ELF-1 (cell line): ENCODE measurements at regions not wholly inside any gene's neighbourhood (a gene's known extent, or its start where the extent isn't known, plus 50 kb on each side); places are given as distances from the start of the nearest gene placed in this dataset.

Experiments used
- DNase-seq: peaks from one replicate; pipeline ENCODE4 v3.0.0-alpha.2; 2016; ENCODE audit warnings: low read depth, low spot score

DNA sequence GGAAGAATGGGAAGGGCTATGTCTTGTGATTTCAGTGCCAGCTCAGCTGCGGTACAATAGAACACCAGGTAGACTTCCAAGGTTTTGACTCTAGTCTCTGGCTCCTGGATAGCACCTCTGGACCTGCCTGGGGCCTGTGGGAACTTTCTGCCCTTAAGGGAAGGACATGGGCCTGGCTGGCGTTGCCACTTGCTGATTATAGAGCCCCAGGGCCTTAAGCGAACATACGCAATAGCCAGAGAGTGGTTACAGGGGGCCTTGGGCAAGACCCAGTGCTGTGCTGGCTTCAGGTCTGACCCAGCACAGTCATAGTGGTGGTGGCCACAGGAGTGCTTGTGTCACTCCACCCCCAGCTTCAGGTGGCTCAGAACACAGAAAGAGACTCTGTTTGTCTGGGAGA is 131.1 kb upstream of the COL21A1 start:
- peak; percentile 18 for DNase-seq

- DNase-seq = no peak
These were observed 129.9 kb upstream of the COL21A1 start for GRCh38 chr6:56377295-56377694.

GRCh38 chr6:56375806-56376205 is 128.4 kb upstream of the COL21A1 start:
- DNase-seq = no peak

- no peak for DNase-seq
These were observed 127.5 kb upstream of the COL21A1 start for GRCh38 chr6:56374841-56375369.

DNA sequence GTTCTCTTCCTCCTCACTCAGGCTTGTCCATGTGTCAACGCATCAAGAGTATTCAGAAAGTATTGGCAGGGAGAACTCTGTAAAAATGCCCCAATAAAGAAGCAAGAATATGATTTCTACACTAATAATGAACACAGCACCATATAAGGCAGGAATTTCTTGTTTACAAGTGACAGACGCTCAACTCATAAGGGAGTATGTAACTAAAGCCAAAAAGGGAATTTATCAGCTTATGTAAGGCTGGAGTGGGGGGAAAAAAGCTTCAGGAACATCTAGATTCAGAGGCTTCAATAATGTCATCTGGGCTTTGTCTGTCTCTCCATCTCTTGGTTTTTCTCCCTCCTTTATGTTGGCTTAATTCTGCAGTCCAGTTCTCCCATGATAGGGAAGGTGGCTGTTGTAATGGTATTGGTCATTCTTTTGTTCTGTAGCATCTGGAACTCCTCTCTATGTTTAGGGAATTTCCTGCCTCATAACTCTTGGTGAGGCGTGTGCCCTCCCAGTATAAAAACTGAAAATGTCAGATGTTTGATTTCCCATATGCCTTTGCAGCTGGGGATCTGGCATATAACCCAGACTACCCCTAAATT is 125.1 kb upstream of the COL21A1 start:
- DNase-seq = no peak

DNA sequence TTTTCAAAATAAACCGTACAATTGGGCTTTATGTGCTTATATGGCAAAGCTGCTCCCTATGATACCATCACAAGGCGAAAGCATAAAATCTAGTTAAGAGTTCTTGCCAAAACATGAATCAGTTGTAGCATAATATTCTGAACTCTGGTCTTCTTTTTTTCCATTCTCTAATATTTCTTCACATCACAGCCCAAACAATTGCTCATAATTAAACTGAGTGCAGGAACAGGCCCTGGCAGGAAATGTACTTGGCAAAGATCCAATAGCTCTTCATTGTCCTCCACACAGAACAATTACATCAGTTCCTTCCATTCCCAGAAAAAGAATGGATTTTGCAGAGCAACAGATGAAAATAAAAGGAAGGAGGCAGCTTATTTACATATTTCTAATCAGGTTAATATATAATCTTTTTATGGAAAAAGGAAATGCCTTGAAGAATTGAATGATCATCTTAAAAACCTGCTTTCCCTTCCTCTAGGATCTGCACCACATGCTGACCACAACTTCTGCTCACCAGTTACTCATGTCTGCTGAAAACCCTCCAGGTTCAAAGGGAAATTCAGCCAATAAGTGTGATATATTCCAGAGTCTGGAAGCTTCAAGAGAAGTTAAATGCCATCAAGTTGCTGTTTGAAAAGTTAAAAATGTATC is 123.3 kb upstream of the COL21A1 start:
- no peak for DNase-seq

DNA sequence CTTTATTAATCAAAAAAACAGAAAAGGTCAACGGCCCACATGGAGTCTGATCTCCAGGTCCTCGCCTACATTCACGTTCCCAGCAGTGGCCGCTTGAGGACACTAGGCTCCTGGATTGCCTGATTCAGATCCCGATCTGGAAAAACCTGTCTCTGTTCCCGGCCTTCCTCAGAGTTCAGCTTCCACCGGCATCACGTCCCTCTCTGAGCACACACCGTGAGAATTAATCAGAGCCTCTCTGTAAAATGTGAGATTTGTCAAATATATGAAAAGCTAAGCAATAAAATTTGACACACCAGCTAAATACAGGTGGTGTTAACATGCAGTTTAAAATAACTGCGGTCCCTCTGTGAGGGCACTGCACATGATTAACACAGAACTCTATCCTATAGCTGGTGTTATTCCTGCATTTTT is 122.8 kb upstream of the COL21A1 start:
- DNase-seq = peak; percentile 61

- no peak for DNase-seq
These were observed 121.1 kb upstream of the COL21A1 start for GRCh38 chr6:56368491-56368890.

- no peak for DNase-seq
These were observed 118.9 kb upstream of the COL21A1 start for GRCh38 chr6:56366141-56366852.

DNA sequence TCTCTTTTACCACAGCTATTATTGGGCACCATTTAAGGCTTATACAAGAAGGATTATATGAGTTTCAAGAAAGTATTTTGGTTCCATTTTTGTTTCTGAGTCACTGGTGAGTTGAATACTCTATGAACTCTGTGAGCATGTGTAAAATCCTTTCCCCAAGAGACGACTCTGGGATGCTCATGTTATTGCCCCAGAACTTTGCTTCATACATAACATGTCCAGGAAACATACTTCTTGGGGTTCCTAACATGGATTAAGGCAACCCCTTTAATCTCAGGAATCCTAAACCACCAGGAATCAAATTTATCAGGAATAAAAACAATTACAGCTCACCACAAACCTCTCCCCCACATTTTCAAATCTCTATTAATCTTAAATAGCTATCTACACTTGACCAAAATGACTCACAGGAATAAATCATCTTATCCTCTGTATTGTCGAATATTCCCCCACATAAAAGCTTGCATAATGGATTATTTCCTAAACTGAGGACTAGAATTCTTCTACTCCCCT is 117.5 kb upstream of the COL21A1 start:
- DNase-seq = no peak

GRCh38 chr6:56364431-56364826 is 117.0 kb upstream of the COL21A1 start:
- no peak for DNase-seq

DNA sequence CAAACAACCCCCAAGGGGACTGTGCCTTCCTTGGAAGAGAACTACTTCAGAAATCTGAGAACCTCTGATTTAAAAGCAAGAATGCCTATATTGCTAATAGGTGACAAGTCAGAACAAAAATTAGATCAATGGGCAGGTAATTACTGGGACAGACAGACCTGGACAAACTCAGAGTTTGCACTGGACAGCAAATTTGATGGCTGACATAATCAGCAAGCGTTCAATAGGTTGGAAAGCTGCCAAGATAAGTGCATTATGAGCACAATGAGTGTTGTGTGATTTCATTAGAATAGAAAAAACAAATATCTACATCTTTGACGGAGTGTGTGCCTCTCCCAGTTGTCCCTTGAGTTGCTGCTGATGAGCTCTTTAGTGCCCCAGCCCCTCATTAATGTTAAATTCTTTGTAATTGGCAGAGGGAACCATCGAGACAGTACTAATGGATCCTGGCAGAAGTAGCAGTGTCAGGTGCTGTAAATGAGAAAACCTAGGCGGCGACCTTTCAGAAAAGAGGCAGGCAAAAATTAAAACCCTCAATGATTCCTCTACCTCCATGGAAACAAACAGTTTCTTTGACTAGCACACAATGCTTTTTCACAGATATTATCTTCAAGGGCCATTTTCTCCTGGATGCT is 116.5 kb upstream of the COL21A1 start:
- no peak for DNase-seq

GRCh38 chr6:56361812-56362211 is 114.4 kb upstream of the COL21A1 start:
- no peak for DNase-seq

DNA sequence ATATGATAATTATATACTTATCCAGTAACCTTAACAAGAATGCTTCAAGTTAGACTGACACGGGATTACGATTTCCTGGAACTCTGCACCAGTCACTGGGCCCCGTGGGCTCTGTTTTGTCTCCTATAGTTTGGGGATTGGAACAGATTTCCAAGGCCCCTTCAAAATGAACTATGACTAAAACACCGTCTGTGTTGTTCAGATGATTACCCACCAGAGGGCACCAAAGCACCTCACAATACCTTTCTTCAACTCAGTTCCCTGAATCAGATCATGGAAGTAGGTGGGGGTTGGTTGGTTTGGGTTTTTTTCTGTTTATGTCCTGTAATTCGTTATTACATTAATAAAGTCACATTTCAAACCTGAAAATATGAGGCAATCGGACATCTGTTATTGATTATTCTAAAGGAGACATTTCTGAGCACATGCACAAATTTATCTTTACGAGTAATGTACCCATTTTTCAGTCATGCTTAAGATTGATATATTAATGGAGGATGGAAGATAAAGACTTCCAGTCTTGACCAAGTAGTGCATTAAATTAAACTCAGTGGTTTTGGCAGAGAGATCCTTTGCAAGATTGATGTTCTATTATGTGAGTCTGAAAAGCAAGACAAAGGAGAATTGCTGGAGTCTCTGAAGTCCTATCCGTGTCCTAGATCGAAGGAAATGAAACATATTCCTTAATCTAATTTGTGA is 112.0 kb upstream of the COL21A1 start:
- DNase-seq = peak; percentile 81

GRCh38 chr6:56357616-56358373 is 110.4 kb upstream of the COL21A1 start:
- no peak for DNase-seq

- no peak for DNase-seq
These were observed 109.0 kb upstream of the COL21A1 start for GRCh38 chr6:56356426-56356825.

- no peak for DNase-seq
These were observed 106.5 kb upstream of the COL21A1 start for GRCh38 chr6:56353860-56354259.

GRCh38 chr6:56350628-56351260 is 103.4 kb upstream of the COL21A1 start:
- DNase-seq = no peak

- no peak for DNase-seq
These were observed 101.8 kb upstream of the COL21A1 start for GRCh38 chr6:56349194-56349593.

GRCh38 chr6:56348578-56348977 is 101.2 kb upstream of the COL21A1 start:
- no peak for DNase-seq
